HG03457 (cell line): ENCODE measurements at regions not wholly inside any gene's neighbourhood (a gene's known extent, or its start where the extent isn't known, plus 50 kb on each side); places are given as distances from the start of the nearest gene placed in this dataset.
"Not testable (repeated sequence)": the region's sequence is repeated elsewhere in the genome, so short reads cannot be mapped to it uniquely, and the experiment has no call there.

Experiments used
- ATAC-seq: cut with Tn5 transposase; IDR thresholded peaks from one replicate; pipeline ENCODE4 v1.9.1; 2021; ENCODE audit warnings: moderate number of reproducible peaks; ENCODE audit not compliant: unreplicated experiment

DNA sequence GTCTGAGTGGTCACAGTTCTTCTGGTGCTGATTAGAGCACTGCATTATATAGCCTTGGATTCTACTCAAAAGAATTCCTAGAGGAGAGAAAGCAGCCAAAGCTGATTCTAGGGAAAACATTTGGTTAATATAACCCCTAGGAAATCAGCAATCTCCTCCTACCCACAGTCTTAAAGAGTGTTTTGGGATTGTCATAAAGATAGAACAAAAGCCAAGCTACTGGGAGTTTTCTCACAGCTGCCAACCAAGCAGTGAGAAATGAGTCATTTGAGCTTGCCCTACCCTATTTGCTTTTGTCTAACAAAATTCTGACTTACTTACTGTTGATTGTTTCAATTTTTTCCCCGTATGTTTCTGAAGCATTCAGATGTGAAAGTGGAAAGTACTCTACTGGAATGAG lies 469.3 kb downstream of the PLCL1 start:
- no peak for ATAC-seq

DNA sequence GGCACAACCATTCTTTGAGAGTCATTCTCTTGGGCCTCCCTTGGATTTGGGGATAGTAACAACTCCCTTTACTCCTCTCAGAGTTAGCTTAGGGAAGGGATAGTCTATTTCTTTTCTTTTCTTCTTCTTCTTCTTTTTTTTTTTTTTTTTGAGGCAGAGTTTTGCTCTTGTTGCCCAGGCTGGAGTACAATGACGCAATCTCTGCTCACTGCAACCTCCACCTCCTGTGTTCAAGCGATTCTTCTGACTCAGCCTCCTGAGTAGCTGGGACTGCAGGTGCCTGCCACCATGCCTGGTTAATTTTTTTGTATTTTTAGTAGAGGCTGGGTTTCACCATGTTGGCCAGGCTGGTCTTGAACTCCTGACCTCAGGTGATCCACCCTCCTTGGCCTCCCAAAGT lies 465.8 kb downstream of the PLCL1 start:
- ATAC-seq, result not testable (repeated sequence)

DNA sequence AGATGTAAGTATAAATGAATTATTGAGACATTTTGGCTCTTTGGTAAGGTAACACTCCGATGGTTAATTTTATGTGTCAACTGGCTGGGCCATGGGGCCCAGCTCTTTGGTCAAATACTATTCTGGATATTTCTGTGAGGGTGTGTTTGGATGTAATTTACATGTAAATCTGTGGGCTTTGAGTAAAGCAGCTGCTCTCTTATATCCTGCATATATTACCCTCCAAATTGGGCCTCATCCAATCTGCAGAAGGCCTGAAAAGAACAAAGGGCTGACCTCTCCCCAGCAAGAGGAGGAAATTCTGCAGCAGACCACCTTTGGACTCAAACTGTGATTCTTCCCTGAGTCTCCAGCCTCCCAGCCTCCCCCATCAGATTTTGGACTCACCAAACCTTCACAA lies 464.1 kb downstream of the PLCL1 start:
- no peak for ATAC-seq

DNA sequence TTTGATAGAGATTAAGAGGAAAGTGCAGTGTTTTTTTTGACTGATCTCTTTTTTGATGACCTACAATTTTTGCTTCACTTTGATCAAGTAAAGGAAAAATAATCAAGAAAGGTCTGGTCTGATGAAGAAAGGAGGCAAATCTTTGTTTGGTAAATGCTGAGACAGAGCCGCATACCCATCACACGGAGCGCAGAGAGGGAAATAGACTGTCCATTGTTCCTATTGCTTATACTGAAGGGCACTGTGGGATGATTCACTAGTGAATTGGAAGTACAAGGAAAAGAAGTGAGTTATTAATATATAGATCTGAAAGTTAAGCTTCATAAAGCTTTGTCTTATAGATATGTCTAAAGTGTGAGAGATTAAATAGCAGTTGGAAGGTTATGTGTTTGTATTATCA lies 455.1 kb downstream of the PLCL1 start:
- no peak for ATAC-seq

DNA sequence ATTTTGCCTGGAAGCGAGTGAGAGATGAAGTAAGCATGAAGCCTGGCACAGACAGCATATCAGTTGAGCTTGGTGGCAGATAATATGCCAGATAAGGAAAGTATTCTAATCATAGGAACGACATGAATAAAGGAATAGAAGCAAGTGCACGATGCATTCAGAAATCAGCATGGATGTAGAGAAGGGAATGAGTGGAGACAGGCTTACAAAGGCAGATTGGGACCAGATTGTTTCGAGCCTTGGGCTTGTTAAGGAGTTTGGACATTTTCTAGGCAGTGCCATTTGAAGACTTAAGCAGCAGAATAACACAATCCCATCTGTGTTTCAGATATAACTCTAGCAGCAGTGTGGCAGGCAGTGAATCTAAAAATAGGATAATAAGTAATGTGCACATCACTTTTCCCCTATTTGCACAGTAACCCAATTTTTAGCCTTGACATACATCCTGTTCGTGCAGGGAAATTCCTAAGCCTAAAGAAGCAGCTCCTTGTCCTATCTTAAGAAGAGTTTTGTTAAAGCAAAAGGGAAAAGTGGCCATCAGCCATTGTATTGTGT lies 450.2 kb downstream of the PLCL1 start:
- no peak for ATAC-seq

DNA sequence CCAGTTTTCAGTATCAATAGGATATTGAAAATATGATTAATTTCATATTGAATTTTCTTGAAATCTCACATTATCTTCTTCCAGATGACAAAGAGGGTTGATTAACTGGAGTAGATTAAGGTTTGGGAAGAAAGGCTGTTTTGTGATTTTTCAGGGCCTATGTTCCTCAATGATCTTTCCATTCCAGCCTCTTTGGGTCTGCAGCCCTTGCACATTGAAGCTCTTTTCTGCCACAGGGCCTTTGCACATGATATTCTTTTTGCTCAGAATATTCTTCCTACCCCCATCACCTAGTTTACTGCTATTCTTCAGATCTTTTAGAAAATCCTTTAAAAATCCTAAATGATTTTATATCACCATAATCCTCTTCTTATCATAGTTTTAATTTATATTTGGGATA lies 449.6 kb downstream of the PLCL1 start:
- no peak for ATAC-seq

DNA sequence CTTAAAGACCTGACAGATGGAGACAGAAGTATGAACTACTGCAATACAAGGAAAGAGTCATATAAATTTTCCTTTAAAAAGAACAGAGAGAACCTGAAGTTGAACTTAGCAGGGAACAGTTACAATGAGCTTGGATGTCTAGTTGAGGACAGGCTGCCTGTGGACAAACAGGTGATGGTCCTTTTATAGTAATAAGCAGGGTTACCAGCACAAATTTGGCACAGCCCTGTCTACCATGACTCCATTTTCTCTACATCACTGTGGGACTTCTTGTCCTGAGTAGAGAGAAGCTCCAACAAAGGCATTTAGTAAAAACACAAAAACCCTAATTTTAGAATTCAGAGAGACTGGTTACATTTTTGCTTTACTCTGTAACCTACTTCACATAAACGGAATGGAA lies 448.1 kb downstream of the PLCL1 start:
- ATAC-seq, result no peak

DNA sequence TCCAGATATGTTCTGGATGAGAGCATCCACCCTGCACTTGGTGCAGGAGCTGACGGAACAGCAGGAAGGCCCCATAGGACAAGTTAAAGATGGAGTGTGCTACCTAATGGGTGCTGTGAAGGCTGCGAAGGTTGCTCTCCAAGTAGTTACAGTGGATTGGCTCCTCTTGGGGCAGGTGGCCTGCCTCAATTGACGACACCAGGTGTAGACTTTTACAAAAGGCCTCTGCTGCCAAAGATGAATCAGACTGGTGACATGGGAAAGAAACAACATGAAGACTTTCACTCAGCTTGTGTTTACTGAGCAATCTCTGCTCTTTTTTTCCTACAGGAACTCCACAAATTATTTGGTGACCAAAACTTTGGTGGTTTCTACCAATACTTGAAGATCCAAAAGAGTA lies 437.7 kb downstream of the PLCL1 start:
- ATAC-seq, result no peak

DNA sequence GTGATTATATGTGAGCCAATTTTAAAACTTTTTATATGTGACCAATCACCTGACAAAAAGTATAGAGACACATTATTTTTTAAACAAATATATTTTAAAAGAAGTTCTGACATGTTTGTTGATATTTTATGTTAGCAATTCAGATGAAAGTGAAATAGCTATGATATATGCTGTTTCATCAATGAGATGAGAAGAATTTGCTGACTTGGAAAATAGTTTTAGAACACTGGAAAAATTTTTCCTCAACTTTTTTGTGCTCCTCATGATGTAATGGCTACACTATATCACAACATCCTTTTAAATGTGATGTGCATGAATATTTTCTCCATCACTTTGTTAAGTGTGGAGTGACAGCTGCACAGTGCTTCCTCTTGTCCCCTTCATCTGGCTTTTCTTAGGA lies 434.0 kb downstream of the PLCL1 start:
- no peak for ATAC-seq

DNA sequence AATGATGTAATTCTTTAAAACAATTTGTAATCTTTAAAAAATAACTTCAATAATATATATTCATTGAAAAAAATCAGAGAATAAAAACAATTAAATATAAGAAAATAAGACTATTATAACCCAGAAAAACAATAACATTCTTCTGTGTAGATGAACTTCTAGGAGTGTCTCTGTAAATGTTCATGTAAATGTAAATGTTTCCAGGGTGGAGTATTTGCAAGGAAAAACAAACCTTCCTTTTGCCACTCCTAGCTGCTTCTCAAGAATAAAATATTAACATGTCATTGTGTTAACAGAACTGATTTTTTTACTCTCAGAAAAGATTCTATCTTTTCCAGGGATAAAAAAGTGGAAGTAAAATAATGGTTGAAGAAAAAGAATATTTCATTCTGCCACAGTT lies 431.9 kb downstream of the PLCL1 start:
- ATAC-seq, result no peak

DNA sequence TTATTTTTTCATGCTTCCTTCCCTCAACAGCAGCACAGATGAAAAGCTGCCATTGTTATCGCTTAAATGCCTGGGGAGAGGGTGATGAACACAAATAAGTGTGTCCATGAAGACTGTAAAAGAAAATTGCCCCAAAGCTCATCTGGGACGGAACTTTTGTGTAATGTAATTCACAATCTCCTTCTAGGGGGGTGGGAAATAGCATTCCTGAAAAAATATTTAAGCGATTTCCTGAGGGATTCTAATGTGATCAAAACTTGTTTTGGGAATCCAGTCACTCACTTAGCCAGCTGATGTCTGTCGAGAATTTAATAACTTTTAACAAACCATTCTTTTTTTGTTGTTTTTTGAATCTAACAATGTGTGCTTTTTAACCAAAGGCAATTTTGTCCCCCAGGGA lies 427.9 kb downstream of the PLCL1 start:
- no peak for ATAC-seq

DNA sequence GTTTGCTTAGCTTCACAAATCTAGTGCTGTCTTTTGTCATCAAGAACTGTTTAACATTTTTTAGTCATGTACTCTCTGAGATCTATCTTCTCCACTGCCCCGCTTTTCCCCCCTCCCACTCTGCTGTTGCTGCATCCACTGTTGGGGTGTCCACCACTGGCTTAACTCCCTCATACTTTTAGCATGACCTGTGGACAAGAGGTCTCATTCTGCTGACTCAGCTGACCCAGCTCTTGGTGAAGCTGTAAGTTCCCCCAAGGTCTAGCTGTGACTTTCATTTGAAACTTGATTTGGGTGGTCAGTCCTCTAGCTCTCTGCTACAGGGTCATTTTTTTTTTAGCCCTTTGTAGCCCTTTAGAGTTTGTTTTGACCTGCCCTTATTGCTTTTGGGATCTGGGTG lies 427.2 kb downstream of the PLCL1 start:
- ATAC-seq, result no peak

DNA sequence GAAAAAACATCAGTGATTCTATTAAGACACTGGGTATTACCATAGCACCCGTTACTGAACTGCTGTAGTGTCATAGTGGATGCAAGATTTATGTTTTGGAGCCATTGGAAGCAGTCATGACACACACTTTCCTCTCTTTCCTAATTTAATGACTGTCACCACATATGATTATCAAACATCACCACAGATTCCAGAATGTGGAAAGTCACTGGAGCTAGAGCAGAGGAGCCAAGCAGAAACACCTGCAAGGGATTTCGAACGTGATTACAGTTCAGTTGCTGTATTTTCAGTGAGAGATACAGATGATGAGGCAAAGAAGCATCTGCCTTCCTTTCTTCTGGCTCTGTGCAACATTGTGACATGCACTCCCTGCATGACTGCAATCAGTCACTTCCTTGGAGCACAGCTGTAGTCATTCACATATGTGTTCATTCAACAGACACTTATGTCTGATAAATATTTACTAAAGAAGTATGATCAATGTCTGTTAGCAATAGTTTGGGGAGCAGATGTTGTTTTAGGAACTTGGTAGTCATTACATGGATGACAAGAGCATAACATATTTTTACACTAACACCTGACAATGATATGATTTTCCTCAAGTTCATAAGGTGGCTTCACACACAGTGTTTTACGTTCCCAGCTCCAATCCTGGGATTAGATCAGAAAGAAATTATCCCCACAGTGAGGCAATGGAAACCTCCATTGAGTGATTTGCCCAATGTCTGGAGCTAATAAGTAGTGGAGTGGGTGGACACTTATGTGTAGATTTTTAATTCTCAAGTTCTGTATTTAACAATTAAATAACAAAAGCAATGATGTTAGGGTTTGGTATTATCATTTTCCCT lies 416.6 kb downstream of the PLCL1 start:
- ATAC-seq, result no peak

DNA sequence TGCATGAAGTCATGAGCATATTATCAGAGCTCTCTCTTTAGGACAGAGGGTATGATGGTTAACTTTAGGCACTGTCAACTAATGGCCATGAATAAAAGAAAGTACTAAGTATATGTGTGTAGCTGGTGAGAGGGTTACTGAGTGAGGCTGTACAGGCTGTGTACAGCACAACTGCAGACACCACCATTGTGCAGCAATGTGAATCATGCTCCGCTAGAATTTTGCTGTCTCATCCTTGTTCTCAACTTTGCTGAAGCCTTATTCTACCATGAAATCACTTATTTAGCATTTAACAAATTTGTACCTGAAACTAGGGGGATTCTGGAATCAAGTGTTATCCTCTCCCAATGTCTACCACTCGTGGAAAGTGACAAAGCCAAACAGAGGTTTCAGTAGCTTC lies 414.9 kb downstream of the PLCL1 start:
- ATAC-seq, result no peak

DNA sequence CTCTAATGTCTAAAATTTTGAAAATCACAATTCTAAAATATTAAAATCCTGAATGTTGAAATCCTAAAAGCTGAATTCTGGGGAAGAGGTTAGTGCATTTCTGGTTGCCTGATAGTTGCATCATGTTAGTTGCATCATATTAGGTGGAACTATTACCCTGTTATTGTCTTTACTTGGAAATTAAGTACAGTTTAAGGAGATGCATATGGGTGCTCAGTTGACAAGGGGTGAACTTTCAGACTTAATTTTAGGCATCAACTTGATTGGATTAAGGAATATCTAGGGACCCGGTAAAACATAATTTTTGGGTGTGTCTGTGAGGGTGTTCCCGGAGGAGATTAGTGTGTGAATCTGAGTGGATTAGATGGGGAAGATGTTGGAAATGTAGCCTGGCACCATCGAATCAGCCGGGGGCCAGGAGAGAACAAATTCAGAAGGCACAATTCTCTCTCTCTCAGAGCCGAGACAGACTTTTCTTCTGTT lies 409.8 kb downstream of the PLCL1 start:
- no peak for ATAC-seq

DNA sequence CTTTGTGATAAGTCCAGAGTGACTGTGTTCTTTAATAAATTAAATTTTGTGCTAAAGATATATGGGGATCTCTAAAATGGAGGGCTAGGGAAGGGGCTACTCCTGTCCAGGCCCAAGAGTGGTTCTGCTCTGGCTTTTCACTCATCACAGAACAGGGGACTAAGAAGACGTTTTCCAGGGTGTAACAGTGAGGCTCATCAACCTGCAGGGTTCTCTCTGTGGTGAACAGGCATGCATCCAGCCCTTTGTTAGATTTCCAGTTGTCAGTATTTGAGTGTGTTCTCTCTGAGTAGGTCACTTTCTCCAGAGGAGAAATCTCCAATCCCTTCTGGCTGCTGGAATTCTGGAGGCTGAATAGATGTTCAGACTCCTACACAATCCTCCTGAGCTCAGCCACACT lies 408.9 kb downstream of the PLCL1 start:
- ATAC-seq, result no peak

DNA sequence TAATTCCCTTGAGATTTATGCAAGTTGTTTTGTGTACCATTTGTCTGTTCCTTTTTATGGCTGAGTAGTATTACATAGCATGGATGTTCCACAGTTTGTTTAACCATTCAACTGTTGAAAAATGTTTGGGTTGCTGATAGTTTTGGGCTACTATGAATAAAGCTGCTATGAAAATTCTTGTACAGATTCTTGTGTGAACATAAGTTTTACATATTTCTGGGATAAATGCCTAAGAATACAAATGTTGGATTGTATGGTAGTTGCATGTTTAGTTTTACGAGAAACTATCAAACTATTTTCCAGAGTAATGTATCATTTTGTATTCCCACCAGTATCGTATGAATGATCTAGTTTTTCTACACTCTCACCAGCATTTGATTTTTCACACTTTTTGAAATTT lies 407.3 kb downstream of the PLCL1 start:
- ATAC-seq, result no peak

DNA sequence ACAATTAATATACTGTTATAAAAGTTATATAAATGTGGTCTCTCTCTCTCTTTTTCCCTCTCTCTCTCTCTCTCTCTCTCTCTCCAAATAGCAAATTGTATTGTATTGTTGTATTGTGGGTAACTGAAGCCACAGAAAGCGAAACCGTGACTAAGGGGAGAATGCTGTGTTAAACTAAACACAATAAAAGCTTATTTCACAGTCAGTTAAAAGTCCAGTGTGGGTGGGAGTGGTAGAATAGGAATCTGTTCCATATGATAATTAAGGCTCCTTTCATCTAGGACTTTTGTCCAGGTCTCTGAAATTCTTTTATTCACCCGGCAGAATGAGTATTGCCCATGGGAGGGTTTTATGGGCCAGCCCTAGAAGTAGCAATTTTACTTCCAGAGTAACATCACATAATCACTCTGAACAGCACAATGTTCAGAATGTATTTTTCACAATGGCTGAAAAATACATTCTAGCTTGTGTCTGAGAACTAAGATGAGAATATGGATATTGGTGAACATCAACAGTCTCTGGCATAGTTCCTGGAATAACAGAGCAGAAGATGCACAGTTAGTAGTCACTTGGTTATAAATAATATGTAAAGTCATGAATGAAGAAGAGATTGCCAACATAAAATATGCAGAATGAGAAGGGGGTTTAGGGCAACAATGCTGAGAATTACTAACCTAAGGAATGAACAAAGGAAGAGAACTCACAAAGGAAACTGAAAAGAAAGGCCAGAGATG lies 399.1 kb downstream of the PLCL1 start:
- no peak for ATAC-seq
